ENCODE measurements at regions not wholly inside any gene's neighbourhood (a gene's known extent, or its start where the extent isn't known, plus 50 kb on each side); places are given as distances from the start of the nearest gene placed in this dataset.

DNA sequence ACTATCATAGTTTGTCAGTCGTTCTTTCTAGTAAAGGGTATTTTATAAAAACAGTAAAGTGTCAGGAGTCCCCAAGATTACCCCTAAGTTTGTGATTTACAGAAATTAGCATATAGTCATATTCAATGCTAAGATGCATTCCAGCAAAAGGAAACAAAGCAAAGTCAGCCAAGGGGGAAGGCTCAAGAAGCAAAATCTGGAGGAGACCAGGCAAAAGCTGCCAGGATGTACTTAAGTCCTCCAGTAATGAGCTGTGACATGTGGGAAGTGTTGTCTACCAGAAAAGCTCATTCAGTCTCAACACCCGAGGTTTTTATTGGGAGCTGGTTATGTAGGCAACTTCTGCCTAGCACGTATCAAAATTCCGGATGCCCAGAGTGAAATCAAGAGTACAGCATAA lies 373.4 kb upstream of the TMPRSS15 start:
- no peak overlapping the region for H2BK15ac ChIP-seq (ENCODE audit: low read depth, poor library complexity, severe bottlenecking)
- no peaks in the 10 kb centered on the region for H3K9me3 ChIP-seq (ENCODE audit: control insufficient read depth, low read length)
- no peak overlapping the region for H3K4me3 ChIP-seq (ENCODE audit: insufficient read depth in 1 of 2, low read depth in 1 of 2, low read length in 2 of 2)
- H2AK5ac ChIP-seq (ENCODE audit: low read length, severe bottlenecking): no peak overlapping the region
- no peak overlapping the region for H3K14ac ChIP-seq (ENCODE audit: low read length in 2 of 2)
- no peaks in the 10 kb centered on the region for H3K36me3 ChIP-seq (ENCODE audit: control insufficient read depth in 1 of 2, insufficient read depth in 2 of 2, low read depth in 1 of 2, low read length in 2 of 2)
- no peaks in the 10 kb centered on the region for H3K79me1 ChIP-seq (replicated peaks; ENCODE audit: low read length, poor library complexity, severe bottlenecking)
- no peak overlapping the region for H3K9ac ChIP-seq (ENCODE audit: low read length)
- H3K4me2 ChIP-seq (ENCODE audit: low read length, poor library complexity, severe bottlenecking): no peak overlapping the region
- H2AFZ ChIP-seq (ENCODE audit: low read depth, low read length): no peak overlapping the region
- no peak overlapping the region for H3K27ac ChIP-seq (ENCODE audit: low read length, poor library complexity, severe bottlenecking)
- H4K91ac ChIP-seq (ENCODE audit: low read length): no peak overlapping the region
- no peak overlapping the region for H2BK120ac ChIP-seq (ENCODE audit: low read depth, low read length)
- no peaks in the 10 kb centered on the region for H3K27me3 ChIP-seq (ENCODE audit: control insufficient read depth in 1 of 2, insufficient read depth in 1 of 2, low read length in 2 of 2)
- no peak overlapping the region for H3K18ac ChIP-seq (ENCODE audit: low read depth in 1 of 2, low read length in 2 of 2)
- WGBS: 73% methylated on average over 3 of the region's 4 CpGs
- no peak overlapping the region for H3K4ac ChIP-seq (ENCODE audit: low read depth in 1 of 2, low read length in 2 of 2)
- DNase-seq: no peak
- no peak overlapping the region for H2BK5ac ChIP-seq (ENCODE audit: low read depth, low read length, poor library complexity, severe bottlenecking)
- no peaks in the 10 kb centered on the region for H3K4me1 ChIP-seq (ENCODE audit: control insufficient read depth, insufficient read depth, low read depth, low read length)
- H4K8ac ChIP-seq (ENCODE audit: low read length): no peak overlapping the region
- no peak overlapping the region for H2BK12ac ChIP-seq (ENCODE audit: low read length in 2 of 2)
- no peak overlapping the region for H3K23ac ChIP-seq (ENCODE audit: low read length in 2 of 2)

DNA sequence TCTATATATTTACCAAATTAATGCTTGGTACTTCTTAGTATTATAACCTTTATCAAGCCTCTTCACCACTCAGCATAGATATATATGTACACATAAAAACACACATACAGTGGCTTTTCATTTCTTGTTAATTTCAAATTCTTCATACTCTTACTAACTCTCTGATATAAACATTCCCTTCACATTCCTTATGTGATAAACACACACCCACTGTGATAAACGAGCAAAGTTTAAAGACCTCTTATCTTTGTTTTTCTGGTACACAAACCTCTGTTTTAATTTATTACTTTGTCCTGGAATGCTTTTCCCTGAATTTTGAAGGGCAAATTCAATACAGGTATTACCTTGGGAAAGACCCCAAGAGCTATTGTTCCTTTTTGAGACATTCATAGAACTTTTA lies 379.1 kb upstream of the TMPRSS15 start:
- no peak overlapping the region for H3K14ac ChIP-seq (ENCODE audit: low read length in 2 of 2)
- H3K4me2 ChIP-seq (ENCODE audit: low read length, poor library complexity, severe bottlenecking): no peak overlapping the region
- no peak overlapping the region for H2BK5ac ChIP-seq (ENCODE audit: low read depth, low read length, poor library complexity, severe bottlenecking)
- H3K36me3 ChIP-seq (ENCODE audit: control insufficient read depth in 1 of 2, insufficient read depth in 2 of 2, low read depth in 1 of 2, low read length in 2 of 2): no peaks in the 10 kb centered on the region
- H3K4ac ChIP-seq (ENCODE audit: low read depth in 1 of 2, low read length in 2 of 2): no peak overlapping the region
- no peak overlapping the region for H2BK12ac ChIP-seq (ENCODE audit: low read length in 2 of 2)
- DNase-seq: no peak
- no peak overlapping the region for H4K91ac ChIP-seq (ENCODE audit: low read length)
- H3K4me1 ChIP-seq (ENCODE audit: control insufficient read depth, insufficient read depth, low read depth, low read length): no peaks in the 10 kb centered on the region
- no peak overlapping the region for H2BK120ac ChIP-seq (ENCODE audit: low read depth, low read length)
- no peak overlapping the region for H4K8ac ChIP-seq (ENCODE audit: low read length)
- H3K4me3 ChIP-seq (ENCODE audit: insufficient read depth in 1 of 2, low read depth in 1 of 2, low read length in 2 of 2): no peak overlapping the region
- H3K27me3 ChIP-seq (ENCODE audit: control insufficient read depth in 1 of 2, insufficient read depth in 1 of 2, low read length in 2 of 2): no peaks in the 10 kb centered on the region
- H2AFZ ChIP-seq (ENCODE audit: low read depth, low read length): no peak overlapping the region
- no peak overlapping the region for H3K18ac ChIP-seq (ENCODE audit: low read depth in 1 of 2, low read length in 2 of 2)
- H3K27ac ChIP-seq (ENCODE audit: low read length, poor library complexity, severe bottlenecking): no peak overlapping the region
- 57% methylated on average over 1 of the region's 1 CpG for WGBS
- H3K23ac ChIP-seq (ENCODE audit: low read length in 2 of 2): no peak overlapping the region
- H2AK5ac ChIP-seq (ENCODE audit: low read length, severe bottlenecking): no peak overlapping the region
- no peaks in the 10 kb centered on the region for H3K79me1 ChIP-seq (replicated peaks; ENCODE audit: low read length, poor library complexity, severe bottlenecking)
- H3K9ac ChIP-seq (ENCODE audit: low read length): no peak overlapping the region
- no peak overlapping the region for H2BK15ac ChIP-seq (ENCODE audit: low read depth, poor library complexity, severe bottlenecking)
- no peaks in the 10 kb centered on the region for H3K9me3 ChIP-seq (ENCODE audit: control insufficient read depth, low read length)

DNA sequence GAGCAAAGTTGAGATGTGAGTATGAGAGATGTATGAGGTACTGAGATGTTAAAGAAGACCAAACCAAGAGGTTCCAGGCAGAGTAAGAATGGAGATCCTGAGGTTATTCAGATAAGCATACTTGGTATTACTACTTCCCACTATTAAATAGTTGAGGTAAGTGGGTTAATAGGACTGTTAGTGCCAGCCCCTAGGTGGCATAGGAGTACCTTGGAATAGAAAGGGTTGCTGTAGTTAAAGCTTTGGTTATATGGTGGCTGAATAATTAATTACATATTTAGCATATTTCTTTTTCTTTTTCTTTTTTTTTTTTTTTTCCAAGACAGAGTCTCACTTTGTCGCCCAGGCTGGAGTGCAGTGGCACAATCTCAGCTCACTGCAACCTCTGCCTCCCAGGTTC lies 397.9 kb upstream of the TMPRSS15 start:
- Histone ChIP-seq H3K27ac (ENCODE audit: low read length, poor library complexity, severe bottlenecking) (no peak overlapping the region), H3K18ac (ENCODE audit: low read depth in 1 of 2, low read length in 2 of 2) (no peak overlapping the region), H3K27me3 (ENCODE audit: control insufficient read depth in 1 of 2, insufficient read depth in 1 of 2, low read length in 2 of 2) (no peaks in the 10 kb centered on the region), H2BK15ac (ENCODE audit: low read depth, poor library complexity, severe bottlenecking) (no peak overlapping the region), H3K23ac (ENCODE audit: low read length in 2 of 2) (no peak overlapping the region), H3K36me3 (ENCODE audit: control insufficient read depth in 1 of 2, insufficient read depth in 2 of 2, low read depth in 1 of 2, low read length in 2 of 2) (no peaks in the 10 kb centered on the region), H3K4me3 (ENCODE audit: insufficient read depth in 1 of 2, low read depth in 1 of 2, low read length in 2 of 2) (no peak overlapping the region), H4K91ac (ENCODE audit: low read length) (no peak overlapping the region), H2AK5ac (ENCODE audit: low read length, severe bottlenecking) (no peak overlapping the region), H3K79me1 (replicated peaks; ENCODE audit: low read length, poor library complexity, severe bottlenecking) (no peaks in the 10 kb centered on the region), H3K9ac (ENCODE audit: low read length) (no peak overlapping the region), H2BK120ac (ENCODE audit: low read depth, low read length) (no peak overlapping the region), H3K14ac (ENCODE audit: low read length in 2 of 2) (no peak overlapping the region), H3K4ac (ENCODE audit: low read depth in 1 of 2, low read length in 2 of 2) (no peak overlapping the region), H2BK5ac (ENCODE audit: low read depth, low read length, poor library complexity, severe bottlenecking) (no peak overlapping the region), H4K8ac (ENCODE audit: low read length) (no peak overlapping the region), H2BK12ac (ENCODE audit: low read length in 2 of 2) (no peak overlapping the region), H3K9me3 (ENCODE audit: control insufficient read depth, low read length) (no peaks in the 10 kb centered on the region), H2AFZ (ENCODE audit: low read depth, low read length) (no peak overlapping the region), H3K4me2 (ENCODE audit: low read length, poor library complexity, severe bottlenecking) (no peak overlapping the region), H3K4me1 (ENCODE audit: control insufficient read depth, insufficient read depth, low read depth, low read length) (no peaks in the 10 kb centered on the region)
- peak; percentile 14 for DNase-seq
- WGBS: 100% methylated on average over 1 of the region's 1 CpG

DNA sequence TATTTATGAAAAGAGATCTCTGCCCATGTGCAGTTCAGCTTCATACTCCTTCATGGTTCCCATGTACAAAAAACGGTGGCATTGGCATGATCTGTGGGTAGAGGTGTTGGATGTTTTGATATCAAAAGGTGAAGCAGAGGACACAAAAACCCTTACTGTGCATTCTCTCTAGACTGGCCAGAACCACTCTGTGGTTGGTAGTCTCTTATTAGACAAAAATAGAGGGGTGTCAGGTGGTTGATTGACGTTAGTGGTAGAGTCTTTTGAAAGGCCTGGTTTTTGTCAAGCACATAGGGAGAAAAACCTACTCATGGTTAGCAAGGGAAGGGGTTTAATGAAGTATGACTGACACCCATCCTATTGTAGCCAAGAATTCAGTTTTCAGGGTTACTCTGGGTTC lies 400.0 kb upstream of the TMPRSS15 start:
- Histone ChIP-seq H3K14ac (ENCODE audit: low read length in 2 of 2) (no peak overlapping the region), H3K27me3 (ENCODE audit: control insufficient read depth in 1 of 2, insufficient read depth in 1 of 2, low read length in 2 of 2) (no peaks in the 10 kb centered on the region), H2BK120ac (ENCODE audit: low read depth, low read length) (no peak overlapping the region), H3K18ac (ENCODE audit: low read depth in 1 of 2, low read length in 2 of 2) (no peak overlapping the region), H3K9ac (ENCODE audit: low read length) (no peak overlapping the region), H3K79me1 (replicated peaks; ENCODE audit: low read length, poor library complexity, severe bottlenecking) (no peaks in the 10 kb centered on the region), H2AK5ac (ENCODE audit: low read length, severe bottlenecking) (no peak overlapping the region), H2BK12ac (ENCODE audit: low read length in 2 of 2) (no peak overlapping the region), H4K8ac (ENCODE audit: low read length) (no peak overlapping the region), H2BK5ac (ENCODE audit: low read depth, low read length, poor library complexity, severe bottlenecking) (no peak overlapping the region), H3K4ac (ENCODE audit: low read depth in 1 of 2, low read length in 2 of 2) (no peak overlapping the region), H2BK15ac (ENCODE audit: low read depth, poor library complexity, severe bottlenecking) (no peak overlapping the region), H3K36me3 (ENCODE audit: control insufficient read depth in 1 of 2, insufficient read depth in 2 of 2, low read depth in 1 of 2, low read length in 2 of 2) (no peaks in the 10 kb centered on the region), H2AFZ (ENCODE audit: low read depth, low read length) (no peak overlapping the region), H3K4me3 (ENCODE audit: insufficient read depth in 1 of 2, low read depth in 1 of 2, low read length in 2 of 2) (no peak overlapping the region), H3K9me3 (ENCODE audit: control insufficient read depth, low read length) (no peaks in the 10 kb centered on the region), H3K23ac (ENCODE audit: low read length in 2 of 2) (no peak overlapping the region), H4K91ac (ENCODE audit: low read length) (no peak overlapping the region), H3K27ac (ENCODE audit: low read length, poor library complexity, severe bottlenecking) (no peak overlapping the region), H3K4me2 (ENCODE audit: low read length, poor library complexity, severe bottlenecking) (no peak overlapping the region), H3K4me1 (ENCODE audit: control insufficient read depth, insufficient read depth, low read depth, low read length) (no peaks in the 10 kb centered on the region)
- no peak for DNase-seq
- WGBS: 89% methylated on average over 2 of the region's 2 CpGs

All from mesenchymal stem cell (in vitro differentiated cells and primary cell).